ENCODE measurements at regions not wholly inside any gene's neighbourhood (a gene's known extent, or its start where the extent isn't known, plus 50 kb on each side); places are given as distances from the start of the nearest gene placed in this dataset.

GRCh38 chr4:56185901-56186300 lies 201.4 kb downstream of the AASDH start (continued):
- TF ChIP-seq CHD7 (IDR thresholded peaks at IDR 0.05; ENCODE audit: insufficient replicate concordance, low read length) (no peak), POLR2AphosphoS5 (IDR thresholded peaks at IDR 0.05; ENCODE audit: low read depth, low read length) (no peak), RAD21 (IDR thresholded peaks at IDR 0.05 in 1 of 2, conservative IDR thresholded peaks at IDR 0.05 in 1 of 2; ENCODE audit: low read depth in 2 of 2, low read length in 2 of 2) (no peak), CHD2 (IDR thresholded peaks at IDR 0.05; ENCODE audit: low read length) (no peak), NRF1 (IDR thresholded peaks at IDR 0.05; ENCODE audit: low read depth, low read length) (no peak), TEAD4 (IDR thresholded peaks at IDR 0.05; ENCODE audit: low read depth, low read length) (no peak), FOSL1 (IDR thresholded peaks at IDR 0.05; ENCODE audit: insufficient read depth, low read depth, low read length) (no peak), CEBPB (IDR thresholded peaks at IDR 0.05; ENCODE audit: low read depth, low read length) (no peak), EGR1 (IDR thresholded peaks at IDR 0.05; ENCODE audit: borderline replicate concordance, low read depth, low read length) (no peak)
- TF ChIP-seq, protein P1, sequence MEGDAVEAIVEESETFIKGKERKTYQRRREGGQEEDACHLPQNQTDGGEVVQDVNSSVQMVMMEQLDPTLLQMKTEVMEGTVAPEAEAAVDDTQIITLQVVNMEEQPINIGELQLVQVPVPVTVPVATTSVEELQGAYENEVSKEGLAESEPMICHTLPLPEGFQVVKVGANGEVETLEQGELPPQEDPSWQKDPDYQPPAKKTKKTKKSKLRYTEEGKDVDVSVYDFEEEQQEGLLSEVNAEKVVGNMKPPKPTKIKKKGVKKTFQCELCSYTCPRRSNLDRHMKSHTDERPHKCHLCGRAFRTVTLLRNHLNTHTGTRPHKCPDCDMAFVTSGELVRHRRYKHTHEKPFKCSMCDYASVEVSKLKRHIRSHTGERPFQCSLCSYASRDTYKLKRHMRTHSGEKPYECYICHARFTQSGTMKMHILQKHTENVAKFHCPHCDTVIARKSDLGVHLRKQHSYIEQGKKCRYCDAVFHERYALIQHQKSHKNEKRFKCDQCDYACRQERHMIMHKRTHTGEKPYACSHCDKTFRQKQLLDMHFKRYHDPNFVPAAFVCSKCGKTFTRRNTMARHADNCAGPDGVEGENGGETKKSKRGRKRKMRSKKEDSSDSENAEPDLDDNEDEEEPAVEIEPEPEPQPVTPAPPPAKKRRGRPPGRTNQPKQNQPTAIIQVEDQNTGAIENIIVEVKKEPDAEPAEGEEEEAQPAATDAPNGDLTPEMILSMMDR (IDR thresholded peaks at IDR 0.05; ENCODE audit: control extremely low read depth in 1 of 3, insufficient read depth in 1 of 3, low read depth in 1 of 3, low read length in 3 of 3), result no peak
